GM19351 (cell line): ENCODE measurements at regions not wholly inside any gene's neighbourhood (a gene's known extent, or its start where the extent isn't known, plus 50 kb on each side); places are given as distances from the start of the nearest gene placed in this dataset.
"Not testable (repeated sequence)": the region's sequence is repeated elsewhere in the genome, so short reads cannot be mapped to it uniquely, and the experiment has no call there.

Source experiments
- ATAC-seq: cut with Tn5 transposase; IDR thresholded peaks from one replicate; pipeline ENCODE4 v1.9.1; 2021; ENCODE audit warnings: mild to moderate bottlenecking, moderate library complexity; ENCODE audit not compliant: unreplicated experiment

GRCh38 chrX:140447150-140447549 is 57.7 kb downstream of the SOX3 start:
- no peak for ATAC-seq

GRCh38 chrX:140440876-140441275 is 64.0 kb downstream of the SOX3 start:
- ATAC-seq, result no peak

GRCh38 chrX:140439476-140439875 is 65.4 kb downstream of the SOX3 start:
- ATAC-seq, result no peak

GRCh38 chrX:140434347-140434746 is 70.5 kb downstream of the SOX3 start:
- ATAC-seq, result no peak

- ATAC-seq, result no peak
These were observed 71.3 kb downstream of the SOX3 start for GRCh38 chrX:140433582-140433981.

- ATAC-seq, result no peak
These were observed 72.3 kb downstream of the SOX3 start for GRCh38 chrX:140432346-140433175.

GRCh38 chrX:140431521-140431920 is 73.3 kb downstream of the SOX3 start:
- no peak for ATAC-seq

- no peak for ATAC-seq
These were observed 79.0 kb downstream of the SOX3 start for GRCh38 chrX:140425712-140426395.

- no peak for ATAC-seq
These were observed 82.4 kb downstream of the SOX3 start for GRCh38 chrX:140422501-140422900.

GRCh38 chrX:140402131-140402530 is 102.7 kb downstream of the SOX3 start:
- not testable (repeated sequence) for ATAC-seq

GRCh38 chrX:140396326-140396725 is 108.5 kb downstream of the SOX3 start:
- ATAC-seq, result not testable (repeated sequence)

- ATAC-seq, result no peak
These were observed 111.4 kb downstream of the SOX3 start for GRCh38 chrX:140393507-140393906.

- ATAC-seq, result no peak
These were observed 113.6 kb downstream of the SOX3 start for GRCh38 chrX:140391313-140391712.

- no peak for ATAC-seq
These were observed 115.5 kb downstream of the SOX3 start for GRCh38 chrX:140389331-140389730.

GRCh38 chrX:140362861-140363260 is 142.0 kb downstream of the SOX3 start:
- ATAC-seq, result no peak

- ATAC-seq, result no peak
These were observed 143.9 kb downstream of the SOX3 start for GRCh38 chrX:140360924-140361323.

GRCh38 chrX:140360284-140360683 is 144.6 kb downstream of the SOX3 start:
- ATAC-seq, result no peak

GRCh38 chrX:140355922-140356321 is 148.9 kb downstream of the SOX3 start:
- no peak for ATAC-seq

GRCh38 chrX:140355429-140355828 is 149.4 kb downstream of the SOX3 start:
- no peak for ATAC-seq

GRCh38 chrX:140354431-140355120 is 150.3 kb downstream of the SOX3 start:
- ATAC-seq, result no peak

- ATAC-seq, result no peak
These were observed 158.1 kb downstream of the SOX3 start for GRCh38 chrX:140346729-140347128.
